Kidney (tissue), 13 donors: ENCODE measurements at regions not wholly inside any gene's neighbourhood (a gene's known extent, or its start where the extent isn't known, plus 50 kb on each side); places are given as distances from the start of the nearest gene placed in this dataset.
"Not testable (repeated sequence)": the region's sequence is repeated elsewhere in the genome, so short reads cannot be mapped to it uniquely, and the experiment has no call there.

Experiments used
- DNase-seq, 5 donors: peaks; one replicate each; pipeline ENCODE4 v3.0.0-alpha.2; 2013 to 2020
- FAIRE-seq: peaks from 2 replicates; lab custom pipeline; 2012; peaks lifted over from hg19 to GRCh38; lab: Jason Lieb, UNC
- H3K27ac ChIP-seq, 2 donors: one replicate each; pipeline ENCODE4 v1.7.0; 2013; ENCODE audit warnings: low read depth in 2 of 2, low read length in 2 of 2, inconsistent platforms in 1 of 2
- H3K27me3 ChIP-seq: one replicate; pipeline ENCODE4 v1.7.1; 2013; ENCODE audit warnings: low read length, inconsistent platforms; ENCODE audit not compliant: control insufficient read depth, insufficient read depth
- H3K36me3 ChIP-seq, 3 donors: one replicate each; pipeline versions ENCODE4 v1.7.0 to v1.7.1; 2013; ENCODE audit warnings: low read length in 3 of 3, control low read depth in 1 of 3, inconsistent platforms in 1 of 3; ENCODE audit not compliant: insufficient read depth in 3 of 3, control insufficient read depth in 2 of 3
- H3K4me1 ChIP-seq, 3 donors: one replicate each; pipeline versions ENCODE4 v1.7.0 to v1.7.1; 2013; ENCODE audit warnings: low read length in 3 of 3, inconsistent platforms in 1 of 3, low read depth in 1 of 3; ENCODE audit not compliant: control insufficient read depth in 2 of 3, insufficient read depth in 2 of 3
- H3K4me3 ChIP-seq, 3 donors: one replicate each; pipeline versions ENCODE4 v1.7.0 to v1.8.1; 2013; ENCODE audit warnings: low read length in 3 of 3, control low read depth in 1 of 3, inconsistent platforms in 1 of 3
- H3K9ac ChIP-seq, 3 donors: one replicate each; pipeline versions ENCODE4 v1.7.0 to v1.7.1; 2013; ENCODE audit warnings: low read length in 3 of 3, control low read depth in 1 of 3, inconsistent platforms in 1 of 3
- H3K9me3 ChIP-seq, 3 donors: one replicate each; pipeline versions ENCODE4 v1.7.0 to v1.7.1; 2013; ENCODE audit warnings: low read length in 3 of 3, control low read depth in 1 of 3, inconsistent platforms in 1 of 3; ENCODE audit not compliant: control insufficient read depth in 2 of 3, insufficient read depth in 1 of 3
- intact Hi-C: fragments of 100-400 bp; cut with DNase I; formaldehyde crosslinking; loops from one replicate; pipeline ENCODE4 v1.11.1; 2022
- TF ChIP-seq, protein P1 (sequence below): IDR thresholded peaks from 3 replicates; pipeline ENCODE4 v1.5.1; 2012; ENCODE audit warnings: mild to moderate bottlenecking, moderate library complexity, borderline replicate concordance; ENCODE audit not compliant: insufficient read depth; ENCODE audit errors: extremely low read depth
- donor health status: control.
- donor health status: control.
- donor health status: control.
- donor health status: control.
- donor health status: control.
- donor health status: DM: yes; HTN: yes; CAD: no.
- donor health status: Normal renal cell carcinoma (clear cell type).

DNA sequence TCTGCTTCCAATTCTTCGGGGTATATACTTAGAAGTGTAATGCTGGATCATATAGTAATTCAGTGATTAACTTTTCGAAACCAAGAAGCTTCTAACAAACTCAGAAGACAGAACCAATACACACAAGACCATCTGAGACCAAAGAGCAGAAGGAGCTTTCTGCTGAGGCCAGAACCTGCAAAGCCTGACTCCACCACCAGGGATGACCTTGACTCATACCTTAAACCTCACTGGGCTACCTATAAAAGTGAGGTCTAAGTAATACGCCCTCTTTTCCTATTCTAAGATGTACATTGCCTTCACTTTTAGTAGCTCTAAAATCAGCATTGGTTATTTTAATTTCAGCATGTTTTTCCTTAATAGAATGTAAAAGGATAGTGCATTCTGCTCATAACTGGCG, 84.8 kb downstream of the FOXF2 start:
- Histone ChIP-seq H3K4me3 (no peak overlapping the region), H3K36me3 (no peaks in the 10 kb centered on the region), H3K4me1 (no peaks in the 10 kb centered on the region), H3K27ac (no peak overlapping the region), H3K9me3 (no peaks in the 10 kb centered on the region), H3K27me3 (no peaks in the 10 kb centered on the region), H3K9ac (no peak overlapping the region)
- no peak for FAIRE-seq
- DNase-seq: no peak
- TF ChIP-seq, protein P1, sequence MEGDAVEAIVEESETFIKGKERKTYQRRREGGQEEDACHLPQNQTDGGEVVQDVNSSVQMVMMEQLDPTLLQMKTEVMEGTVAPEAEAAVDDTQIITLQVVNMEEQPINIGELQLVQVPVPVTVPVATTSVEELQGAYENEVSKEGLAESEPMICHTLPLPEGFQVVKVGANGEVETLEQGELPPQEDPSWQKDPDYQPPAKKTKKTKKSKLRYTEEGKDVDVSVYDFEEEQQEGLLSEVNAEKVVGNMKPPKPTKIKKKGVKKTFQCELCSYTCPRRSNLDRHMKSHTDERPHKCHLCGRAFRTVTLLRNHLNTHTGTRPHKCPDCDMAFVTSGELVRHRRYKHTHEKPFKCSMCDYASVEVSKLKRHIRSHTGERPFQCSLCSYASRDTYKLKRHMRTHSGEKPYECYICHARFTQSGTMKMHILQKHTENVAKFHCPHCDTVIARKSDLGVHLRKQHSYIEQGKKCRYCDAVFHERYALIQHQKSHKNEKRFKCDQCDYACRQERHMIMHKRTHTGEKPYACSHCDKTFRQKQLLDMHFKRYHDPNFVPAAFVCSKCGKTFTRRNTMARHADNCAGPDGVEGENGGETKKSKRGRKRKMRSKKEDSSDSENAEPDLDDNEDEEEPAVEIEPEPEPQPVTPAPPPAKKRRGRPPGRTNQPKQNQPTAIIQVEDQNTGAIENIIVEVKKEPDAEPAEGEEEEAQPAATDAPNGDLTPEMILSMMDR: no peak
- intact Hi-C loops: no loop called here

GRCh38 chr6:1475174-1475573, 85.8 kb downstream of the FOXF2 start:
- intact Hi-C loops: no loop called here
- FAIRE-seq: no peak
- TF ChIP-seq, protein P1: no peak

DNA sequence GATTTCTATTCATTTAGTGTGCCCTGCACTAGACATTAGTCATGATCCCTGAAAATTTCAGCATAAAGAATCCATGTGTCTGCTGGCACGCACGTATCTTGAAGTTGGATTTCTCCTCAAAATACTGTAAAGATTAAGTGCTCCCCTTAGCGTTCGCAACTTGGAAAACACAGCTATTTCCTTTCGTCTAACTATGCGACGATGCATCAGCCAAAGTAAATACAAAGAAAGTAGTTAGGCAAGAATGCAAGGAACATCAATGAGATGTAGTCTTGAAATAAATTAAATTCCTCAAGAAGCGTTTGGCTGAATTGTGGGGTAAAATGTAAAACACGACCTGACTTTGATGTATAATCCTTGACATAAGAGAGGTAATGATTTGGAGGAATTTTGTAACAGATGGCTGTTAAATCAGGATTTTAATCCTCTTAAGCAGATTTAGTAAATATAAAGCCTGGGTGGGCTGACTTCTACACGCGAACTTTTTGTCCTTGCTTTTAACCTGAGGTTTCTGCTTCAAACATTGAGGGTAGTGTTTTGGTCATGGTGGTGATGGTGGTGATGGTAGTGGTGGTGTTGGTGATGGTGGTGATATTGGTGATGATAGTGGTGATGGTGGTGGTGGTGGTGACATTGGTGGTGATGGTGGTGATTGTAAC, 88.2 kb downstream of the FOXF2 start:
- TF ChIP-seq, protein P1: no peak
- Histone ChIP-seq H3K9me3 (no peaks in the 10 kb centered on the region), H3K9ac (no peak overlapping the region), H3K27me3 (no peaks in the 10 kb centered on the region), H3K4me1 (no peaks in the 10 kb centered on the region), H3K4me3 (no peak overlapping the region), H3K36me3 (no peaks in the 10 kb centered on the region), H3K27ac (no peak overlapping the region)
- intact Hi-C loops: no loop called here
- no peak for FAIRE-seq
- DNase-seq: peak in 2 of 5 donors; percentile 38 to 83

More at GRCh38 chr6:1475174-1475573, 85.8 kb downstream of the FOXF2 start:
- Histone ChIP-seq H3K9me3 (no peaks in the 10 kb centered on the region), H3K27ac (no peak overlapping the region), H3K4me1 (no peaks in the 10 kb centered on the region), H3K9ac (no peak overlapping the region), H3K4me3 (no peak overlapping the region), H3K27me3 (no peaks in the 10 kb centered on the region), H3K36me3 (no peaks in the 10 kb centered on the region)
- no peak for DNase-seq

DNA sequence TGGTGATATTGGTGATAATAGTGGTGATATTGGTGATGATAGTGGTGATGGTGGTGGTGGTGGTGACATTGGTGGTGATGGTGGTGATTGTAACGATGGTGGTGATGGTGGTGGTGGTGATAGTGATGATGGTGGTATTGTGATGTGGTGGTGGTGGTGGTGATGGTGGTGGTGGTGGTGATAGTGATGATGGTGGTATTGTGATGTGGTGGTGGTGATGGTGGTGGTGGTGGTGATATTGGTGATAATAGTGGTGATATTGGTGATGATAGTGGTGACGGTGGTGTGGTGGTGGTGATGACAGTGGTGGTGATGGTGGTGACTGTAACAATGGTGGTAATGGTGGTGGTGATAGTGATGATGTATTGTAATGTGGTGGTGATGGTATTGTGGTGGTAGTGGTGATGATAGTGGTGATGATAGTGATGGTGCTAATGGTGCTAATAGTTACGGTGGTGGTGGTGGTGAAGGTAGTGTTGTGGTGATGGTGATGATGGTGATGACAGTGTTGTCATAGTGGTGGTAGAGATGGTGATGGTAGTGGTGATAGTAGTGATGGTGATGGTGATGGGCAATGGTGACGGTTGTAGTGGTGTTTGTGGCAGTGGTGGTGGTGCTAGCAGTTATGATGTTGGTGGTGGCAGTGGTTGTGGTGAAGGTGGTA, 88.9 kb downstream of the FOXF2 start:
- intact Hi-C loops, FAIRE-seq, DNase-seq, H3K9me3 ChIP-seq, H3K4me3 ChIP-seq, H3K36me3 ChIP-seq, H3K27ac ChIP-seq, H3K9ac ChIP-seq, H3K4me1 ChIP-seq, H3K27me3 ChIP-seq: not testable (repeated sequence)
